BJ (cell line): ENCODE measurements at regions not wholly inside any gene's neighbourhood (a gene's known extent, or its start where the extent isn't known, plus 50 kb on each side); places are given as distances from the start of the nearest gene placed in this dataset.

Experiments used
- CTCF ChIA-PET: fragments of 350-600 bp; formaldehyde crosslinking; extraction: SDS; loops from one replicate; lab custom pipeline; 2021; ENCODE audit warnings: antibody characterized with exemption, inconsistent platforms; lab: Yijun Ruan, JAX
- POLR2A ChIA-PET: fragments of 300-600 bp; sonication (Branson Sonifier 250); formaldehyde crosslinking; extraction: SDS; loops from one replicate; lab custom pipeline; 2021; ENCODE audit warnings: antibody characterized with exemption; lab: Charles Lee
- DNase-seq: peaks from one replicate; pipeline ENCODE4 v3.0.0-alpha.2; 2011; ENCODE audit warnings: low read depth
- H3K27me3 ChIP-seq: 2 replicates; pipeline ENCODE4 v1.6.0; 2011; ENCODE audit warnings: low read length; ENCODE audit not compliant: control insufficient read depth, insufficient read depth
- H3K36me3 ChIP-seq: 2 replicates; pipeline ENCODE4 v1.5.1; 2011; ENCODE audit warnings: low read length; ENCODE audit not compliant: control insufficient read depth, insufficient read depth
- H3K4me3 ChIP-seq: 2 replicates; pipeline ENCODE4 v1.5.1; 2011; ENCODE audit warnings: low read depth, mild to moderate bottlenecking, control low read depth, low read length
- TF ChIP-seq, protein P1 (sequence below): IDR thresholded peaks from 2 replicates; pipeline ENCODE4 v1.5.1; 2011; ENCODE audit warnings: low read depth, mild to moderate bottlenecking, control low read depth, inconsistent platforms, low read length, moderate library complexity; ENCODE audit not compliant: insufficient read depth

DNA sequence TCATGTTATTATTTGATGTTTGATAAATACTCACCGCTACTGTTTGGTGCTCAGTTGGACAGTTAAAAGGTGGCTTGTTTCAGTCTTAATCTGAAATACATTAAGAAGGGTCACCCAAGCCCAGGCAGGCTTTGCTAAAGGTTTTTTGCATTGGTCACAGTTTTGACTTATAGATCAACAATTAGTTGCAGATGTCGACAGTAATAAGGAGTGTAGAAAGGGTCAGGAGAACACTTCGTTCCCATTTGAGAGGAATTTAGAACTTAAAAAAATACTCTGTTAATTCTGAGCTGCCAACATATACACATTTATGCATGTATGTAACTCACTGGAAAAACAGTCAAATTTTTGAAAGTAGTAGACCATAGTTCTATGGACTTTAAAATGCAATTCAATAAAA is 130.3 kb downstream of the TMEM30B start:
- TF ChIP-seq, protein P1, sequence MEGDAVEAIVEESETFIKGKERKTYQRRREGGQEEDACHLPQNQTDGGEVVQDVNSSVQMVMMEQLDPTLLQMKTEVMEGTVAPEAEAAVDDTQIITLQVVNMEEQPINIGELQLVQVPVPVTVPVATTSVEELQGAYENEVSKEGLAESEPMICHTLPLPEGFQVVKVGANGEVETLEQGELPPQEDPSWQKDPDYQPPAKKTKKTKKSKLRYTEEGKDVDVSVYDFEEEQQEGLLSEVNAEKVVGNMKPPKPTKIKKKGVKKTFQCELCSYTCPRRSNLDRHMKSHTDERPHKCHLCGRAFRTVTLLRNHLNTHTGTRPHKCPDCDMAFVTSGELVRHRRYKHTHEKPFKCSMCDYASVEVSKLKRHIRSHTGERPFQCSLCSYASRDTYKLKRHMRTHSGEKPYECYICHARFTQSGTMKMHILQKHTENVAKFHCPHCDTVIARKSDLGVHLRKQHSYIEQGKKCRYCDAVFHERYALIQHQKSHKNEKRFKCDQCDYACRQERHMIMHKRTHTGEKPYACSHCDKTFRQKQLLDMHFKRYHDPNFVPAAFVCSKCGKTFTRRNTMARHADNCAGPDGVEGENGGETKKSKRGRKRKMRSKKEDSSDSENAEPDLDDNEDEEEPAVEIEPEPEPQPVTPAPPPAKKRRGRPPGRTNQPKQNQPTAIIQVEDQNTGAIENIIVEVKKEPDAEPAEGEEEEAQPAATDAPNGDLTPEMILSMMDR, result no peak
- ChIA-PET CTCF (interaction anchor here (0.6 to 1.7 kb wide), 3 partner anchors 32 to 894 kb away, joined by 3 to 7 read pairs (median 5); no protein-coding TSS in a partner anchor), POLR2A (no interaction called here)
- Histone ChIP-seq H3K27me3 (no peaks in the 10 kb centered on the region), H3K36me3 (no peaks in the 10 kb centered on the region), H3K4me3 (no peak overlapping the region)
- no peak for DNase-seq

GRCh38 chr14:61149896-61150295 is 131.2 kb downstream of the TMEM30B start:
- Histone ChIP-seq H3K4me3 (no peak overlapping the region), H3K27me3 (no peaks in the 10 kb centered on the region), H3K36me3 (no peaks in the 10 kb centered on the region)
- TF ChIP-seq, protein P1, result no peak
- ChIA-PET CTCF (interaction anchor here (1.0 to 1.7 kb wide), 3 partner anchors 33 to 109 kb away, joined by 4 to 7 read pairs (median 5); no protein-coding TSS in a partner anchor), POLR2A (no interaction called here)
- no peak for DNase-seq

DNA sequence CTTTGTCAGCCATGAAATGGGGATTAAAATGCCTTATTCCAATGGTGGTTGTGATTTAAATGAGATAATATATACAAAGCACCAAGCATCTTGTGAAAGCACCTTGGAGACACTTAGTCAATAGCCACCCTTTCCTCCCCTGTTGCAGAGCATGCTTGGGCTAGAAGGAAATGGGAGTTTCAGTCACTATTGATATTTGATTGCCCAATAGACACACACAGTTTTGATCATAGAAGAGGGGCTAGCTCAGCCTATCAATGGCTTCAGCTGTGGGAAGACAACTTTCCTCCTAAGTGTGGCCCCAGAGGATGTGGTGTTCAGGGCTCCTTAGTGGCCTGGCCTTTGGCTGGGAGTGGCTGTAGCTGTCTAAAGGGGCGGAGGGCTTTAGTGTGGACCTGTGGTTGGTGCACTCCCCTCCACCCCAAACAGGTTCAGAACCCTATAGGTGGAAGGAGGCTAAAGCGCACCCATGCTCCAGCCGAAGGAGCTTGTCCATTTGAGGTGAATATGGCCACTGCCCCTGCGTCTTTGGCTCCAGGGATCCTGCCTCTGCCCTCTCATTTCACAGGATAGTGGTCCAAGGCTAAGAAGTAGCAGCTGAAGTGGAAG is 132.3 kb downstream of the TMEM30B start:
- no peaks in the 10 kb centered on the region for H3K36me3 ChIP-seq
- no peak for DNase-seq
- POLR2A ChIA-PET, result no interaction called here
- no peak overlapping the region for H3K4me3 ChIP-seq
- H3K27me3 ChIP-seq, result no peaks in the 10 kb centered on the region
- TF ChIP-seq, protein P1, result no peak
- CTCF ChIA-PET, result interaction anchor here (0.7 to 3.1 kb wide), 3 partner anchors 13 to 104 kb away, joined by 3 to 12 read pairs (median 4); no protein-coding TSS in a partner anchor

DNA sequence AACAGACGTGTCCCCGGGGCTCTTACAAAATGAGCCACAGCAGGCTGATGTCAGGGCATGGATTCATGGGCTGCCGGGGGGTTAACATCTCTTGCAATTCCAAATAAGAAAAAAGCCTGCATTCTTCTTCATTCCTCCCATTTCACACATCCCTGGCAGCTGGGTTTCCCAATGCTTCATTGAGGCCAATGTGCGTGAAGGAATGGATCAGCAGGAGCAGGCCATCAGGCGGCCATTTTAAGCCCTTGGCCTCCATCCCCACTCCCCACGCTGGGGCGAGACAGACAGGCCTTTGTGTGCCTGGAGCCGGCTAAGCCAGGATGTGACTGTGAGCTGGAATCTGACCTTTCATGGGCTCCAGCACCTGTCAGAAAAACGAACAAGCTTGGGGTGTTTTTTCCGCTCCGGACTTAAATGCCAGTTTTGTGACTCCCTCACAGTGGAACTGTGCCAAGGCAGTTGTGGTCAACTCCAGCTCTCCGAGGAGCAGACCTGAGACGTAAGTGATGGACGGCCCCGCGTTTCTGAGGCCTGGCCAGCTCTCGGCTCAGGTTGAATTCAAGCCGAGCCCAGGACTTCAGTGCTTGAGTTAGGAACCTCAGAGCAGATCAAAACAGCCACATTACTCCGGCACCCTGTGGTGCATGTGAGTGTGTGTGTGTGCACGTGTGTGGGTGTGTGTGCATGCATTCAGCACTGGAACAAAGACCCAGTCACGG is 133.1 kb downstream of the TMEM30B start:
- CTCF ChIA-PET, result interaction anchor here (0.8 to 3.1 kb wide), 5 partner anchors 9 to 428 kb away, joined by 3 to 12 read pairs (median 3); no protein-coding TSS in a partner anchor
- TF ChIP-seq, protein P1, result no peak
- Histone ChIP-seq H3K27me3 (no peaks in the 10 kb centered on the region), H3K4me3 (no peak overlapping the region), H3K36me3 (no peaks in the 10 kb centered on the region)
- POLR2A ChIA-PET, result interaction anchor here (0.6 kb wide), 1 partner anchor 501 kb away, joined by 8 read pairs; no protein-coding TSS in a partner anchor
- peak; percentile 74 for DNase-seq

DNA sequence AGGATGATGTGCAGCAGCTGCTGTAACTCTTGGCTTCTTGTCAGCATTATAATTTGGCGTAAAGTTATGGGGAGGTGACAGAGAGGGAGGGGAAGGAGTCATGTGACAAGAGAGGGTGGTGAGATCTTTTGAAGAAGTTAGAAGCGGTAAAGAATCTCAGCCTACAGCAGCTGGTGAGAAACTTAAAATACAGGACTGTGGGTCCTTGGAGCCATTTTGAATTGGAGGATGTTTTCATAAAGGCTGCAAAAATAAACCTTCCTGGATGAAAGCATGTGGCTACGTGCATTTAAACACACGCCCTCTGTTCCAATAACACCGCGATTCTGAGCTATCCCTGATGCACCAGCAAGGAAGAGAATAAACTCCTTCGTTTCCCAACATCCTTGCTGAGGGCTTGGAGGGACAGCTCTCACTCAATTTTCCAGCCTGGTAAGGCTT is 133.7 kb downstream of the TMEM30B start:
- POLR2A ChIA-PET, result interaction anchor here (0.6 kb wide), 3 partner anchors 36 to 501 kb away, joined by 3 to 8 read pairs (median 3); no protein-coding TSS in a partner anchor
- DNase-seq, result no peak
- CTCF ChIA-PET, result interaction anchor here (0.8 to 3.1 kb wide), 6 partner anchors 10 to 427 kb away, joined by 3 to 12 read pairs (median 3); no protein-coding TSS in a partner anchor
- H3K4me3 ChIP-seq, result no peak overlapping the region
- no peaks in the 10 kb centered on the region for H3K27me3 ChIP-seq
- no peaks in the 10 kb centered on the region for H3K36me3 ChIP-seq
- TF ChIP-seq, protein P1, result no peak
